K562 (cell line): ENCODE measurements at regions not wholly inside any gene's neighbourhood (a gene's known extent, or its start where the extent isn't known, plus 50 kb on each side); places are given as distances from the start of the nearest gene placed in this dataset.

Experiments
- GTF2F1 ChIP-seq: IDR thresholded peaks from 2 replicates; pipeline ENCODE4 v1.6.1; 2011; ENCODE audit warnings: low read depth, low read length, improper control_type of control experiment
- KAT7 ChIP-seq: sonication (generic); formaldehyde crosslinking; IDR thresholded peaks from 2 replicates; pipeline ENCODE4 v1.8.0; 2022; ENCODE audit warnings: missing genetic modification reagents, mild to moderate bottlenecking, borderline replicate concordance
- SMAD4 ChIP-seq: fragments of 250-450 bp; sonication (Bioruptor Pico); conservative IDR thresholded peaks from 2 replicates; pipeline ENCODE4 v1.8.0; 2021; ENCODE audit warnings: inconsistent platforms, mild to moderate bottlenecking, moderate library complexity
- TAF1 ChIP-seq: IDR thresholded peaks from 2 replicates; pipeline ENCODE4 v1.6.1; 2011; ENCODE audit warnings: mild to moderate bottlenecking, low read length, moderate library complexity; ENCODE audit not compliant: insufficient read depth, control insufficient read depth, severe bottlenecking; ENCODE audit errors: extremely low read depth
- TCF7 ChIP-seq: sonication (generic); IDR thresholded peaks from 2 replicates; pipeline ENCODE4 v1.6.1; 2016; ENCODE audit warnings: antibody characterized with exemption, borderline replicate concordance
- ZC3H4 ChIP-seq: sonication (generic); formaldehyde crosslinking; IDR thresholded peaks from 2 replicates; pipeline ENCODE4 v1.9.0; 2021; ENCODE audit warnings: missing genetic modification reagents, borderline replicate concordance
- TF ChIP-seq, protein P1 (sequence below), 3 experiments: IDR thresholded peaks in 2 of 3; conservative IDR thresholded peaks in 1 of 3; 2 replicates each; pipeline ENCODE4 v1.5.1; 2011 to 2012; ENCODE audit warnings: low read length in 3 of 3, mild to moderate bottlenecking in 3 of 3, control low read depth in 2 of 3, improper control_type of control experiment in 1 of 3, inconsistent platforms in 1 of 3, low read depth in 1 of 3, mixed read lengths in 1 of 3, moderate library complexity in 1 of 3; ENCODE audit not compliant: insufficient read depth in 2 of 3
- TF ChIP-seq, protein P2 (sequence below): sonication (generic); formaldehyde crosslinking; IDR thresholded peaks from 2 replicates; pipeline ENCODE4 v1.8.1; 2023; ENCODE audit warnings: mild to moderate bottlenecking, missing genetic modification reagents

DNA sequence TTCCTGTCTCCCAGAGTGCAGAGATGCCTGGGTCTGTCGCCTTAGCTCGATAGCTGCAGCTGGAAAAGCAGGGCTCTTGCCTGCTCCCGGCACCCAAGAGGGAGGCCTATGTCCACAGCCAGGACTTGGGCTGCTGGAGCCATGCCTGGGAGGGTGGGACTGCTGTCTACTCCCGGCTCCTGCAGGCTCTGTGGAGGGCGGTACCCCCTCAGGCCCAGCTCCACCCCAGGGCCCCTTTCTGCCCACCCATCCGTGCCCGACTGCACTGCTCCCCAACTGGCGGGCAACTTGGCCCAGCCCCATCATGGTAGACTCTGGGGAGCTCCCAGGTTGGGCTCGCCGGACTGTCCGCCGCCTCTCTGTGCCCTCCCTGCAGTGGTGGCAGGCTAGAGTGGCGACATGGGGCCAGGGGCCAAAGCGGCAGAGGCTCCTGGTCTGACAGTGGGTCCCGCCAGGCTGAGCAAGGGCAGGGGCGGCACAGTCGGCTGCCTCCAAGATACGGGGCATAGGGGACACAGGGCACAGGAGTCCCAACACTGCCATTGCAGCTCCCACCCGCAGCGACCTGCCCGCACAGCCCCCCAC, 901.0 kb downstream of the CCDC85A start:
- no peak for TF ChIP-seq TAF1
- no peak for TF ChIP-seq TCF7
- TF ChIP-seq, protein P1, sequence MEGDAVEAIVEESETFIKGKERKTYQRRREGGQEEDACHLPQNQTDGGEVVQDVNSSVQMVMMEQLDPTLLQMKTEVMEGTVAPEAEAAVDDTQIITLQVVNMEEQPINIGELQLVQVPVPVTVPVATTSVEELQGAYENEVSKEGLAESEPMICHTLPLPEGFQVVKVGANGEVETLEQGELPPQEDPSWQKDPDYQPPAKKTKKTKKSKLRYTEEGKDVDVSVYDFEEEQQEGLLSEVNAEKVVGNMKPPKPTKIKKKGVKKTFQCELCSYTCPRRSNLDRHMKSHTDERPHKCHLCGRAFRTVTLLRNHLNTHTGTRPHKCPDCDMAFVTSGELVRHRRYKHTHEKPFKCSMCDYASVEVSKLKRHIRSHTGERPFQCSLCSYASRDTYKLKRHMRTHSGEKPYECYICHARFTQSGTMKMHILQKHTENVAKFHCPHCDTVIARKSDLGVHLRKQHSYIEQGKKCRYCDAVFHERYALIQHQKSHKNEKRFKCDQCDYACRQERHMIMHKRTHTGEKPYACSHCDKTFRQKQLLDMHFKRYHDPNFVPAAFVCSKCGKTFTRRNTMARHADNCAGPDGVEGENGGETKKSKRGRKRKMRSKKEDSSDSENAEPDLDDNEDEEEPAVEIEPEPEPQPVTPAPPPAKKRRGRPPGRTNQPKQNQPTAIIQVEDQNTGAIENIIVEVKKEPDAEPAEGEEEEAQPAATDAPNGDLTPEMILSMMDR (IDR thresholded peaks at IDR 0.05 in 2 of 3, conservative IDR thresholded peaks at IDR 0.05 in 1 of 3; ENCODE audit: insufficient read depth in 2 of 3, low read depth in 1 of 3, low read length in 3 of 3): no peak
- TF ChIP-seq, protein P2, sequence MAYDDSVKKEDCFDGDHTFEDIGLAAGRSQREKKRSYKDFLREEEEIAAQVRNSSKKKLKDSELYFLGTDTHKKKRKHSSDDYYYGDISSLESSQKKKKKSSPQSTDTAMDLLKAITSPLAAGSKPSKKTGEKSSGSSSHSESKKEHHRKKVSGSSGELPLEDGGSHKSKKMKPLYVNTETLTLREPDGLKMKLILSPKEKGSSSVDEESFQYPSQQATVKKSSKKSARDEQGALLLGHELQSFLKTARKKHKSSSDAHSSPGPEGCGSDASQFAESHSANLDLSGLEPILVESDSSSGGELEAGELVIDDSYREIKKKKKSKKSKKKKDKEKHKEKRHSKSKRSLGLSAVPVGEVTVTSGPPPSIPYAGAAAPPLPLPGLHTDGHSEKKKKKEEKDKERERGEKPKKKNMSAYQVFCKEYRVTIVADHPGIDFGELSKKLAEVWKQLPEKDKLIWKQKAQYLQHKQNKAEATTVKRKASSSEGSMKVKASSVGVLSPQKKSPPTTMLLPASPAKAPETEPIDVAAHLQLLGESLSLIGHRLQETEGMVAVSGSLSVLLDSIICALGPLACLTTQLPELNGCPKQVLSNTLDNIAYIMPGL (CRISPR knock-in tag): no peak
- TF ChIP-seq ZC3H4 (CRISPR knock-in tag): no peak
- no peak for TF ChIP-seq GTF2F1
- no peak for TF ChIP-seq KAT7 (CRISPR knock-in tag)
- TF ChIP-seq SMAD4 (CRISPR knock-in tag): no peak
